ENCODE measurements at regions not wholly inside any gene's neighbourhood (a gene's known extent, or its start where the extent isn't known, plus 50 kb on each side); places are given as distances from the start of the nearest gene placed in this dataset.

- no peak for DNase-seq
These were observed 251.7 kb upstream of the TYRP1 start for GRCh38 chr9:12441506-12441905.

- no peak for DNase-seq
These were observed 244.9 kb upstream of the TYRP1 start for GRCh38 chr9:12448246-12448645.

- no peak for DNase-seq
These were observed 235.9 kb upstream of the TYRP1 start for GRCh38 chr9:12457237-12457636.

DNA sequence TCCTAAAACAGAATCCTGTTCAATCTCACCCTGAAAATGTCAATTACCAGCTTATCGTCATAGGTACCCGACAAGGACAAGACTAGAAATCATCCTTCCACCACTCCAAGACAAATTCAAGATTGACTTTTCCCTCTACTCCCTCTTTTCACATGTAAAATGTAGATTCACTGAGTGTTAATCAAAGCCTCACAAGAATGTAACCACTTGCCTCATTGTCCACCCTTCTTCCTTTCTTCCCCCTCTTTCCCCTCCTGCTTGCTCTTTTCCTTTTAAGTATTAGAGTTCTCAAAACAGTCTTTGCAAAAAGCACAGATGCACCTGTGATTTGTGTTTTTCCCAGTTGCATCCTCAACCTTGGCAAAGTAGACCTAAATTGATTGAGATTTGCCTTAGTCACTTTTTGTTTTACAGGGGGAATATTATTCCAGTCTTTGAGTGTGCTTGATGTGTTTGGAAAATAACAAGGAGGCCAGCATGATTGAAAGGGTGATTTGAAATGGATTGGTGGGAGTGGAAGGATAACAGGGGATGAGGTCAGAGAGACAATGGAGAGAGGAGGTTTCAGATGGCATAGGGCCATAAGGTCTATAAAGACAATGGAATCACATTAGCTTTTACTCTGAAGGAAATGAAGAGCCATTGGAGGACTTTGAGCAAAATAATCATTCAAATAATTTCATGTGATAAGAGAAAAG is 231.3 kb upstream of the TYRP1 start:
- DNase-seq, result no peak

DNA sequence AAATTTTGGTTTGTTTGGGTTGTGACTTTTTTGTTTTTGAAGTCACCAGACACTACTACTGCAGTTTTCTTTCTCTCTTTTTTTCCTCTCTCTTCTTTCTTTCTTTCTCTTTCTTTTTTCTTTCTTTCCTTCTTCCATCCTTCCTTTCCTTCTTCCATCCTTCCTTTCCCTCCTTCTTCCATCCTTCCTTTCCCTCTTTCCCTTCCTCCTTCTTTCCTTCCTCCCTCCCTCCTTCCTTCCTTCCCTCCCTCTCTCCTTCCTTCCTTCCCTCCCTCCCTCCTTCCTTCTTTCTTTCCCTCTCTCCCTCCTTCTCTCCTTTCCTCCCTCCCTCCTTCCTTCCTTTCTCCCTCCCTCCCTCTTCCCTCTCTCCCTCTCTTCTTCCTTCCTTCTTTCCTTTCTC is 230.3 kb upstream of the TYRP1 start:
- no peak for DNase-seq

DNA sequence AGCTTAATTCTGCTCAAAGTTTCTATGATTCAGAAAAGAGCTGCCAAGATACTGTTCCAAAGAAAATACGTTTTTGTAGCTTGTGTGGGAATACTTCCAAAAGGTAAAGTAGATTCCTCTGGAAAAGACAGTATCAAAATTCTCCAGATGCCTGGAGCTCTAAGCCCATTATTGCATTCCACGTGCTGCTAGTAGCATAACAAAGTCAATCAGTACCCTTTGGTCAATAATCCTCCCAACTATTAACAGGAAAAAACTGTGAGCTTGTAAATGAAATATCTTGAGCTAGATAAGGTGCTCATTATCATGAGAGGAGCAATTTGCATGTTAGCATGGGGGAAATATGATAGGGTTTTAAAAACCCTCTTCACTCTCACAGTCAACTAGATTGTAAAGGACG is 229.5 kb upstream of the TYRP1 start:
- DNase-seq, result peak; percentile 11

GRCh38 chr9:12464400-12464799 is 228.8 kb upstream of the TYRP1 start:
- DNase-seq, result peak; percentile 10

DNA sequence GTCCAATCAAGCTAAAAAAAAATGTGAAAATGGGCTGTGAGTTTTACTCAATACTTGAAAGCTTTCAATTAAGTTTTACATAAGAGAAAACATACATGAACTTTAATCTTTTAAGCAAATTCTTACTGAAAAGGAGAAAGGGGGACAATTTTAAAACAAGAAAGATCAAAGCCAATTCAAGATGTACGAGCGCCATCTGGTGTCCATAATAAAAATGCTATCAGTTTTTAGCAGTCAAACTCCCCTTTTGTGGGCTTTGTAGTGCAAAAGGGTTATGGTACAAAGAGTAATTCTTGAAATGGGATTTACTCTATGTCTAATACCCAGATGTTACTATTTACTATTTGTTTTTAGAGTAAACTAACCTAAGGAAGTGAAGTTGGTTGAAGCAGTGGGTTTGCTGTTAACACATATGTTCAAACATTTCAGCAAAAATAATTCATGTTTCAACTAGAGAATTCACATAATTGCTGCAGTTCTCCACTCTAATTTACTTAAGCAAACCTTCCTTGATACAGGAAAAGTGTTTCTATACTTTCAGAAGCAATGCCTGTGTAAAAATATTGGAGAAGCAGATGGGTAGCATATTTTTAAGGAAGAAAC is 228.2 kb upstream of the TYRP1 start:
- peak; percentile 82 for DNase-seq

DNA sequence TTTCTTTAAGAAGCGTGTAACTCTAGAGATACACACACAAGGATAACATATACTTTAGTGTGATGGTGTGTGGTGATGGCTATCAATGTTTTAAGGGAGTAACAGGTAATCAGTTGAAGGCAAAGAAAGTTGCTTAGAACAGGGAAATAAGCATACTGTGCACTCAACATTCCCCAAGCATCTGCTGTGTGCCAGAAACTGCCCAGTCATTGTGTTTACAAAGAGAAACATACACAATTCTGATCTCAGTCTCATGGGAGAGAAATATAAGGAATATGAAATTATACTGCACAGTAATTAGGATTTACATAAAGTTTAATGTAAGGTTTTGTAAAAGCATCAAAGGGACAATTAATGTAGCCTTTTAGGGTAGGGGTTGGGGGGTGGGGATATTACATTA is 224.1 kb upstream of the TYRP1 start:
- DNase-seq, result no peak

GRCh38 chr9:12494411-12494810 is 198.8 kb upstream of the TYRP1 start:
- no peak for DNase-seq

- no peak for DNase-seq
These were observed 195.4 kb upstream of the TYRP1 start for GRCh38 chr9:12497790-12498189.

- DNase-seq, result no peak
These were observed 190.7 kb upstream of the TYRP1 start for GRCh38 chr9:12502520-12502919.

DNA sequence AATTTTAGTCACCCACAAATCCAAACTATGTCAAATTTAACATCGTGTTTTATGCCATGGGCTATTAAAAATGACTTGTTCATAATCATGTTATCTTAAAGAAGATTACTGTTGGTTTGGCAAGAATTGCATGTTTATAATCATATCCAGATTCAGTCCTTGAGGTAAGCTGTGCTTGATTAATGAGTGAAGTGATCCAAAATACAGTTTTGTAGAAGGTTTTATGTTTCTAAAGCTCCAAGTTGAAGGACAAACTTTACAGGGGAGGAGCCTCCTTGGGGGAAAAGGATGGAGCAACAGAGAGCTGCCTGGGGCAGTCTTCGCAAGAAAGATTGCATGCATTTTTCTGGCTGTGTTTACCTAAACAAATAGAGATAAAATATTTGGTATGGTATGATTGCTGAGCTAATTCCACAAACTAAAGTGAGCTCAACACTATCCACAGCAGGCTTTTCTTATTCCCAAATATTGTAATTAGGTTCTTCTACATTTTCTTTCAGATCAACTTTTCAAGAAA is 189.5 kb upstream of the TYRP1 start:
- peak; percentile 22 for DNase-seq

DNA sequence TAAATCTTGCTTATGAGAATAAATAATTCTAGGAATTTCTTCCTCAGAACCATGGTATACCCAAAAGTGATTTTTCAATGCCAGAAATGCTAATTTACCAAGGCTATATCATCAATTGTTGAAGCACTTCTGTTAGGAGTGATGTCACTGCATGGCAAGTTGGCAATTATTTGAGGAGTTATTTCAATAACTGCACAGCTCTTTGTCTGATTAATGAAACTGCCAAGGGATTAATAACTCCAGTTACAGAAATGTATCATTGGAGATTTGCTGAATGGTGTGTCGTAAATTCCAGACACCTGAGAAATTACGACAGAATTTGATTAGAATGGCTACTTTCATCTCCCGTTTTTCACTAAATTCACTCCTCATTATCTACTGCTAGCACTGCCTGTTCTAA is 182.6 kb upstream of the TYRP1 start:
- DNase-seq, result no peak

DNA sequence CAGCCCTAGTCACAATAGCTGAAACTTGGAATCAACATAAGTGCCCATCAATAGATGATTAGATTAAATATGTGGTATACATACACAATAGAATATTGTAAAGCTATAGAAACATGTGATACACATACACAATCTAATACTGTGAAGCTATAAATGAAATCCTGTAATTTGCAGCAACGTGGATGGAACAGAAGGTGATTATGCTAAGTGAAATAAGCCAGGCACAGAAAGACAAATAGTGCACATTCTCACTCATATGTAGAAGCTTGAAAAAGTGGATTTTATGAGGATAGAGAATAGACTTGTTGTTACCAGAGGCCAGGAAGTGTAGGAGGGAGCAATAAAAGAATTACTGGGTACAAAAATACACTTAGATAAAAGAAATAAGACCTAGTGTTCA is 181.5 kb upstream of the TYRP1 start:
- no peak for DNase-seq

DNA sequence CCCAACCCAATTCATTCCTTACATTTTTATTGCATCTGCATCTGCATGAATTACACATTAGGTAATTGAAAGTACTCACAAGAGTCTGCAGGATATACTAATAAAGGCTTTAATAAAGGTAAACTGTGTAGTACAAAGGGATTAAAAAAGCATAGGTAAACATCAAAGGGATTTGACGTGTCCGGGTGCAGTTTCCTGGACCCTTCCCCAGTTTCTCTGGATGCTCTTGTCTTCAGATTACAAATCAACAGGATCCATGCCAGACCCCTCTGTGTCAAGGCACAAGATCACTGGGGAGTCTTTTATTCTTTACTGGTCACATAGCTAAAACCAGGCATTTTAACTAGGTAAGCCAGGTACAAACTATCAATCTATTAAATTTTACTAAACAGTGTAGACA is 177.2 kb upstream of the TYRP1 start:
- DNase-seq, result no peak

DNA sequence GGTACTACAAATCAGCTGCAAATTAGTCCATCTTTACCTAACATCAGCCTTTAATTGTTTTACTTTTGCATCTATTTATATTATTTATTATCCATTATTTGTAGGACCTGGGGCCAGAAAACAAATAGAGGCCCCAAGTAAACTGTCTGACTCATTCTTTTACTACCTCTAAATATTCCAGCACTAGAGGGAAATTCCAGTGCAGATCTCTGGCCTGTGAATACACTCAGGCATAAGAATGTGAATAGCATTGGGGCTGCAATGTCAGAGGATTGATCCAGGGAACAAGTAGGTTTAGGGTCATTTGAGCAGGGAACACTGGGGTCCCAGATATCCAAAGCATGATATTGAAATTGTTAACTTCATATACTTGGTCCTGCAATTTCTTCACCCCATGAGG is 176.6 kb upstream of the TYRP1 start:
- DNase-seq, result no peak

GRCh38 chr9:12538842-12539579 is 154.2 kb upstream of the TYRP1 start:
- no peak for DNase-seq

DNA sequence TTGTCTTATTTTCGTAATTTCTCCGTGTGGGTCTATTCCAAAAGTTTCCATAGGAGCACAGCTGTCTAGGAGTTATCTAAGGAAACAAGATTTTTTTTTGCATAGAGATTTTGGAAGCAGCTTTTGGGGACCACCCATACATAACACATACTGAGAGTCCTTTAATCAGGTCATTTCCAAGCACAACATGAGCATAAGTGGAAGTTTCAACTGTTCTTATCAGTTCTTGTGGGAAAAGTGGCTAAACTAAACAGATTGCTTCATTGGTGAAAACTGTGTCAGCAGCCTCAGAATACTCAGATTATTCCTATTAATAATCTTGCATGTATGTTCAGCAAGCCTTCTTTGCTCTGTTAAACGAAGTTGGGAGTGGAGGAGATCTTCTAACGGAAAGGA is 153.6 kb upstream of the TYRP1 start:
- DNase-seq, result no peak

- DNase-seq, result no peak
These were observed 148.5 kb upstream of the TYRP1 start for GRCh38 chr9:12544700-12545099.

GRCh38 chr9:12554636-12555035 is 138.5 kb upstream of the TYRP1 start:
- DNase-seq, result no peak

DNA sequence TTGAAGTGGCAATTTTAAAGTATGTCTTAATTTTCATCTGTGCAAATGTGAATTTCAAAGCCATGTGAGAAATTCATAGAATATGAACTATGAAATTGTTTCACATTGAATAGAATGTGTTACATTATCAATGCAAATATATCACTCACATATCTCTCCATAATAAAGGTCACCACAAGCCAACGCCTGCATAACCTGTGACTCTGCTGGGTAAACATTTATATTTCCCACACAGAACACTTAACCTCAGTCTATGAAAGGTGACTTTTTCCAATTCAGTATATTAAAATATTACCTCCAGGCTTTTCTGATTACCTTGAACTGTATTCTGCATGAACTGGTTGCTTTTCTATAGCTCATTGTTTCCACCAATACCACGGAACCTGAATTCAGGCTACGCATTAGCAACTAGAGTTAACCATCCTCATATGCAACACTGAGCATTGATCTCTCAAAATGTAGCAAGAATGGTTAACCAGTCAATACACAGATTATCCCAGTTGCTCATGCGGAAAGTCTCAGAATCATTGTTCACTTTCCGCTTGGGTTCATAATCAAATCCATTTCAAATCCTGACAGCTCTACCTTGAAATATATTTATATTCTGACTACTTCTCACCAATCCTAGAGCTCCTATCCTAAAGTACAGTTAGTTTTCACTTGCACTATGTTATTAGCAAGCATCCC is 126.6 kb upstream of the TYRP1 start:
- DNase-seq, result peak; percentile 77

Data from eye (tissue), 1 donor.